Endothelial cell of umbilical vein (primary cell): ENCODE measurements at regions not wholly inside any gene's neighbourhood (a gene's known extent, or its start where the extent isn't known, plus 50 kb on each side); places are given as distances from the start of the nearest gene placed in this dataset.

Source experiments
- EZH2 ChIP-seq: IDR thresholded peaks from 2 replicates; pipeline ENCODE4 v1.6.1; 2012; ENCODE audit warnings: borderline replicate concordance, low read depth, mild to moderate bottlenecking, moderate library complexity, low read length, inconsistent platforms; ENCODE audit not compliant: severe bottlenecking
- FOS ChIP-seq: IDR thresholded peaks from 2 replicates; pipeline ENCODE4 v1.6.1; 2011; ENCODE audit warnings: mild to moderate bottlenecking, low read length, moderate library complexity, borderline replicate concordance; ENCODE audit not compliant: insufficient read depth
- JUN ChIP-seq: IDR thresholded peaks from 2 replicates; pipeline ENCODE4 v1.6.1; 2011; ENCODE audit warnings: borderline replicate concordance, low read depth; ENCODE audit not compliant: insufficient read length, insufficient read depth
- MAX ChIP-seq: IDR thresholded peaks from 2 replicates; pipeline ENCODE4 v1.6.1; 2011; ENCODE audit not compliant: insufficient read depth, insufficient read length
- MYC ChIP-seq: IDR thresholded peaks from one replicate; pipeline ENCODE4 v1.6.1; 2011; ENCODE audit warnings: mild to moderate bottlenecking, low read depth, low read length
- POLR2A ChIP-seq: IDR thresholded peaks from 2 replicates; pipeline ENCODE4 v1.6.1; 2012; ENCODE audit warnings: low read depth, mild to moderate bottlenecking, control low read depth, low read length
- POLR2AphosphoS5 ChIP-seq: IDR thresholded peaks from 2 replicates; pipeline ENCODE4 v1.6.1; 2012; ENCODE audit warnings: low read depth, mild to moderate bottlenecking, control low read depth, low read length, moderate library complexity; ENCODE audit not compliant: insufficient read depth
- TF ChIP-seq, protein P1 (sequence below), 2 donors: IDR thresholded peaks; 1 replicate in 1 of 2; 2 replicates in 1 of 2; pipeline ENCODE4 v1.5.1; 2011; ENCODE audit warnings: low read length in 2 of 2, mild to moderate bottlenecking in 2 of 2, moderate library complexity in 2 of 2, control low read depth in 1 of 2, inconsistent platforms in 1 of 2, low read depth in 1 of 2; ENCODE audit not compliant: insufficient read depth in 1 of 2; ENCODE audit errors: extremely low read depth in 1 of 2

GRCh38 chr18:30639361-30639760 lies 403.2 kb downstream of the DSC3 start:
- TF ChIP-seq, protein P1, sequence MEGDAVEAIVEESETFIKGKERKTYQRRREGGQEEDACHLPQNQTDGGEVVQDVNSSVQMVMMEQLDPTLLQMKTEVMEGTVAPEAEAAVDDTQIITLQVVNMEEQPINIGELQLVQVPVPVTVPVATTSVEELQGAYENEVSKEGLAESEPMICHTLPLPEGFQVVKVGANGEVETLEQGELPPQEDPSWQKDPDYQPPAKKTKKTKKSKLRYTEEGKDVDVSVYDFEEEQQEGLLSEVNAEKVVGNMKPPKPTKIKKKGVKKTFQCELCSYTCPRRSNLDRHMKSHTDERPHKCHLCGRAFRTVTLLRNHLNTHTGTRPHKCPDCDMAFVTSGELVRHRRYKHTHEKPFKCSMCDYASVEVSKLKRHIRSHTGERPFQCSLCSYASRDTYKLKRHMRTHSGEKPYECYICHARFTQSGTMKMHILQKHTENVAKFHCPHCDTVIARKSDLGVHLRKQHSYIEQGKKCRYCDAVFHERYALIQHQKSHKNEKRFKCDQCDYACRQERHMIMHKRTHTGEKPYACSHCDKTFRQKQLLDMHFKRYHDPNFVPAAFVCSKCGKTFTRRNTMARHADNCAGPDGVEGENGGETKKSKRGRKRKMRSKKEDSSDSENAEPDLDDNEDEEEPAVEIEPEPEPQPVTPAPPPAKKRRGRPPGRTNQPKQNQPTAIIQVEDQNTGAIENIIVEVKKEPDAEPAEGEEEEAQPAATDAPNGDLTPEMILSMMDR (IDR thresholded peaks at IDR 0.05; ENCODE audit: extremely low read depth in 1 of 2, insufficient read depth in 1 of 2, low read depth in 1 of 2, low read length in 2 of 2), result no peak
- TF ChIP-seq EZH2, result no peak
- TF ChIP-seq MAX, result no peak
- no peak for TF ChIP-seq POLR2A
- no peak for TF ChIP-seq POLR2AphosphoS5
- TF ChIP-seq MYC, result no peak
- no peak for TF ChIP-seq FOS
- no peak for TF ChIP-seq JUN
